GM12878 (cell line): ENCODE measurements at regions not wholly inside any gene's neighbourhood (a gene's known extent, or its start where the extent isn't known, plus 50 kb on each side); places are given as distances from the start of the nearest gene placed in this dataset.

Experiments used
- CHD2 ChIP-seq: IDR thresholded peaks from 2 replicates; pipeline ENCODE4 v1.6.1; 2011; ENCODE audit warnings: low read depth, low read length, improper control_type of control experiment, borderline replicate concordance
- CTCF ChIP-seq, 3 experiments: IDR thresholded peaks in 2 of 3; conservative IDR thresholded peaks in 1 of 3; 2 replicates each; pipeline ENCODE4 v1.5.1; 2011; ENCODE audit warnings: low read depth in 3 of 3, low read length in 3 of 3, mild to moderate bottlenecking in 3 of 3, control low read depth in 2 of 3, moderate library complexity in 2 of 3, inconsistent platforms in 1 of 3, mixed read lengths in 1 of 3; ENCODE audit not compliant: control insufficient read depth in 2 of 3, insufficient read depth in 1 of 3; ENCODE audit errors: extremely low read depth in 1 of 3
- LARP7 ChIP-seq: fragments of 450-650 bp; IDR thresholded peaks from 2 replicates; pipeline ENCODE4 v1.6.1; 2017; ENCODE audit warnings: mild to moderate bottlenecking
- MLLT1 ChIP-seq: fragments of 450-650 bp; IDR thresholded peaks from 2 replicates; pipeline ENCODE4 v1.6.1; 2016; ENCODE audit warnings: mild to moderate bottlenecking
- MYC ChIP-seq: IDR thresholded peaks from 2 replicates; pipeline ENCODE4 v1.6.1; 2011; ENCODE audit warnings: mild to moderate bottlenecking, low read length, moderate library complexity, inconsistent platforms; ENCODE audit not compliant: insufficient read depth, insufficient replicate concordance, insufficient read length, severe bottlenecking
- POLR2A ChIP-seq: IDR thresholded peaks from 2 replicates; pipeline ENCODE4 v1.6.1; 2011; ENCODE audit warnings: low read depth, mild to moderate bottlenecking, low read length
- RAD51 ChIP-seq: fragments of 450-650 bp; IDR thresholded peaks from 2 replicates; pipeline ENCODE4 v1.6.1; 2016; ENCODE audit warnings: moderate library complexity, mild to moderate bottlenecking, inconsistent platforms
- TBL1XR1 ChIP-seq: IDR thresholded peaks from 2 replicates; pipeline ENCODE4 v1.6.1; 2012; ENCODE audit warnings: low read depth, low read length, improper control_type of control experiment
- YY1 ChIP-seq: IDR thresholded peaks from 2 replicates; pipeline ENCODE4 v1.6.1; 2011; ENCODE audit warnings: low read depth, mild to moderate bottlenecking, low read length
- ZBED1 ChIP-seq: IDR thresholded peaks from 2 replicates; pipeline ENCODE4 v1.6.1; 2016; ENCODE audit warnings: borderline replicate concordance

GRCh38 chr14:25836636-25837035 lies 761.2 kb downstream of the NOVA1 start:
- TF ChIP-seq POLR2A (no peak), LARP7 (no peak), CHD2 (no peak), MYC (no peak), YY1 (no peak), MLLT1 (no peak), ZBED1 (no peak), CTCF (IDR thresholded peaks at IDR 0.05 in 2 of 3, conservative IDR thresholded peaks at IDR 0.05 in 1 of 3; ENCODE audit: control insufficient read depth in 2 of 3, extremely low read depth in 1 of 3, insufficient read depth in 1 of 3, low read depth in 3 of 3, low read length in 3 of 3) (no peak), TBL1XR1 (no peak), RAD51 (no peak)
